NCI-H2227 (cell line): ENCODE measurements at regions not wholly inside any gene's neighbourhood (a gene's known extent, or its start where the extent isn't known, plus 50 kb on each side); places are given as distances from the start of the nearest gene placed in this dataset.

Experiments
- DNase-seq: peaks from one replicate; lab custom pipeline; 2025; ENCODE audit not compliant: unreplicated experiment; lab: John Stamatoyannopoulos, UW

- DNase-seq, result no peak
Measured at GRCh38 chr2:20559277-20559676, 91.6 kb downstream of the HS1BP3 start.

GRCh38 chr2:20560011-20560410, 90.9 kb downstream of the HS1BP3 start:
- DNase-seq, result no peak

GRCh38 chr2:20560891-20561636, 89.8 kb downstream of the HS1BP3 start:
- no peak for DNase-seq

- DNase-seq, result no peak
Measured at GRCh38 chr2:20561637-20562454, 89.1 kb downstream of the HS1BP3 start.

GRCh38 chr2:20562540-20563225, 88.2 kb downstream of the HS1BP3 start:
- DNase-seq, result no peak

- DNase-seq, result no peak
Measured at GRCh38 chr2:20563251-20563650, 87.6 kb downstream of the HS1BP3 start.

GRCh38 chr2:20563833-20564232, 87.1 kb downstream of the HS1BP3 start:
- DNase-seq, result no peak

- no peak for DNase-seq
Measured at GRCh38 chr2:20565101-20565622, 85.7 kb downstream of the HS1BP3 start.

GRCh38 chr2:20565623-20566236, 85.2 kb downstream of the HS1BP3 start:
- DNase-seq, result no peak

- DNase-seq, result no peak
Measured at GRCh38 chr2:20566331-20566730, 84.6 kb downstream of the HS1BP3 start.

- no peak for DNase-seq
Measured at GRCh38 chr2:20567159-20567925, 83.6 kb downstream of the HS1BP3 start.
